ENCODE measurements at regions not wholly inside any gene's neighbourhood (a gene's known extent, or its start where the extent isn't known, plus 50 kb on each side); places are given as distances from the start of the nearest gene placed in this dataset.

DNA sequence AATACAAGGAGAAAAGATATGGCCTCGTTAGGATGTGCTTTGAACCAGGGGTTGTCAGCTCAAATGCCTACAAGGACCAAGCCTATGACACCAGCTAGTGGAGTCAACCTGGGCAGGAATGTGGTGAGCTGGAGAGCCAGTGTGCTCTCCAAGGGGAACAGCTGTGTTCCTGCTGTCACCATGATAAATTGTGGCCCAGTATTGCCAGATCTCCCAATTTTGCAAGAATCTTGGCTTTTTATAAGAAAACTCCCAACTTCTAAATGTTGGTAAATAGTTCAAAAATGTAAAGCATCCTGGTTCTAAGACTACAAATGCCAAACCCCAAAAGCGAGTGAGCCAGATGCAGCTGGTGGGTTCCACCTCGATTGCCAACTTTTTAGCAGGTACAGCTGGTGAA is 391.1 kb downstream of the PLPP3 start:
- TF ChIP-seq POLR2AphosphoS5 (IDR thresholded peaks at IDR 0.05; ENCODE audit: low read depth, low read length) (no peak), POLR2A (IDR thresholded peaks at IDR 0.05; ENCODE audit: low read depth, low read length) (no peak)
